Body of pancreas (tissue), 4 donors: ENCODE measurements at regions not wholly inside any gene's neighbourhood (a gene's known extent, or its start where the extent isn't known, plus 50 kb on each side); places are given as distances from the start of the nearest gene placed in this dataset.

Experiments
- CTCF ChIP-seq, 7 experiments: fragments of 450-650 bp in 4 of 7; fragments of 200-600 bp in 3 of 7; sonication (generic) in 3 of 7; IDR thresholded peaks; one replicate each; pipeline ENCODE4 v1.5.1; 2016 to 2019; ENCODE audit warnings: antibody characterized with exemption in 7 of 7
- POLR2A ChIP-seq, 3 donors: fragments of 450-650 bp; IDR thresholded peaks; one replicate each; pipeline ENCODE4 v1.6.1; 2016; ENCODE audit warnings: antibody characterized with exemption in 3 of 3, mild to moderate bottlenecking in 2 of 3

GRCh38 chr2:160703648-160704585 lies 210.3 kb upstream of the RBMS1 start:
- no peak for TF ChIP-seq CTCF (IDR thresholded peaks at IDR 0.05)
- TF ChIP-seq POLR2A (IDR thresholded peaks at IDR 0.05): no peak
